MCF 10A (cell line): ENCODE measurements at regions not wholly inside any gene's neighbourhood (a gene's known extent, or its start where the extent isn't known, plus 50 kb on each side); places are given as distances from the start of the nearest gene placed in this dataset.

Source experiments
- BruUV-seq: library from RNA; stranded (reverse); fragments of 400-500 nt; replicated peaks from 2 replicates; lab custom pipeline; 2021; lab: Mats Ljungman, UMichigan
- CTCF ChIA-PET: fragments of 300-600 bp; sonication (Branson Sonifier 250); formaldehyde crosslinking; extraction: SDS; loops from one replicate; lab custom pipeline; 2021; ENCODE audit warnings: antibody characterized with exemption, inconsistent platforms; lab: Yijun Ruan, JAX
- POLR2A ChIA-PET: fragments of 300-600, 350-650 bp; sonication (Branson Sonifier 250); formaldehyde crosslinking; extraction: SDS; loops from one replicate; lab custom pipeline; 2020; ENCODE audit warnings: antibody characterized with exemption, inconsistent platforms; lab: Yijun Ruan, JAX
- DNase-seq: peaks from one replicate; pipeline ENCODE4 v3.0.0-alpha.2; 2018; ENCODE audit not compliant: unreplicated experiment
- H3K27ac Mint-ChIP-seq: one replicate; pipeline ENCODE4 v1.8.0; 2022; ENCODE audit warnings: mild to moderate bottlenecking, low read depth, mixed read lengths; ENCODE audit not compliant: unreplicated experiment
- H3K27me3 Mint-ChIP-seq: one replicate; pipeline ENCODE4 v1.8.0; 2022; ENCODE audit warnings: mixed read lengths; ENCODE audit not compliant: insufficient read depth, unreplicated experiment
- H3K36me3 Mint-ChIP-seq: one replicate; pipeline ENCODE4 v1.8.0; 2022; ENCODE audit warnings: mild to moderate bottlenecking, moderate library complexity, mixed read lengths; ENCODE audit not compliant: insufficient read depth, unreplicated experiment
- H3K4me1 Mint-ChIP-seq: one replicate; pipeline ENCODE4 v1.8.0; 2022; ENCODE audit warnings: mixed read lengths; ENCODE audit not compliant: insufficient read depth, unreplicated experiment
- H3K4me3 Mint-ChIP-seq: one replicate; pipeline ENCODE4 v1.8.0; 2022; ENCODE audit warnings: mild to moderate bottlenecking, moderate library complexity, mixed read lengths; ENCODE audit not compliant: unreplicated experiment
- H3K9me3 Mint-ChIP-seq: one replicate; pipeline ENCODE4 v1.8.0; 2022; ENCODE audit warnings: mixed read lengths; ENCODE audit not compliant: unreplicated experiment
- intact Hi-C: fragments of 100-400 bp; cut with micrococcal nuclease; formaldehyde crosslinking; loops from 2 replicates; pipeline ENCODE4 v1.14.1; 2022
- TF ChIP-seq, protein P1 (sequence below): fragments of 200-600 bp; IDR thresholded peaks from one replicate; pipeline ENCODE4 v1.8.0; 2022; ENCODE audit warnings: antibody characterized with exemption, mild to moderate bottlenecking; ENCODE audit not compliant: unreplicated experiment

DNA sequence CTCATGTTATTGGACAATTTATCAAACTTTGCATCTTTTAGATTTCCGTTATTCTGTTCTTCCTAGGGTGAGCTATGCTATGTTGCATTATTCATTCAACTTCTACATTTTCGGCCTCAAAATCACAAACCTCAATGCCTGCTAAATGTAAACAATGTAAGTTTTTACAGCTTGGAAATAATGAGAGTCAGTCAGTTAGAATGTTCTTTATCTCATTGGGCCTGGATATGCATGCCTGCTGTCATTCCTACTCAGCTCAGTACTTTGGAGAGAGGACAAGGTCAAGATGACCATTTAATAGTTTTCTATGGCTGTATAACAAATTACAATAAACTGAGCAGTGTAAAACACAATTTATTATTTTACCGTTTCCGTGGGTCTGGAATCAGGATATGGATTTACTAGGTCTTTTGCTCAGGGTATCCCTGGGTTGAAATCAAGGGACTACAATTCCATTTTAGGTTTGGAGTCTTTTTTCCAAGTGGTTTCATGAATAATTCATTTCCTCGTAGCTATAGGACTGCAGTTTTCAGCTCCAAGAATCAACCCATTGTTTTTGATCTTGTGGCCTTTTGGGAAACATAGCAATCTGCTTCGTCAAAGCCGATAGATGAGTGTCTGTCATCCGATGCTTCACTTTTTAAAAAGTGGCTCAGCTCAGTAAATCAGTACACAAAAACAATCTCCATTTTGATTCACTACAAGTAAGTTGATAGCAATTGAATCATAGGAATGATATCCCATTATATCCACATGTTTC, 1143.2 kb upstream of the CDH6 start:
- Mint-ChIP-seq H3K27me3 (no peaks in the 10 kb centered on the region), H3K27ac (no peak overlapping the region), H3K36me3 (no peaks in the 10 kb centered on the region), H3K9me3 (no peaks in the 10 kb centered on the region), H3K4me3 (no peak overlapping the region), H3K4me1 (no peaks in the 10 kb centered on the region)
- TF ChIP-seq, protein P1, sequence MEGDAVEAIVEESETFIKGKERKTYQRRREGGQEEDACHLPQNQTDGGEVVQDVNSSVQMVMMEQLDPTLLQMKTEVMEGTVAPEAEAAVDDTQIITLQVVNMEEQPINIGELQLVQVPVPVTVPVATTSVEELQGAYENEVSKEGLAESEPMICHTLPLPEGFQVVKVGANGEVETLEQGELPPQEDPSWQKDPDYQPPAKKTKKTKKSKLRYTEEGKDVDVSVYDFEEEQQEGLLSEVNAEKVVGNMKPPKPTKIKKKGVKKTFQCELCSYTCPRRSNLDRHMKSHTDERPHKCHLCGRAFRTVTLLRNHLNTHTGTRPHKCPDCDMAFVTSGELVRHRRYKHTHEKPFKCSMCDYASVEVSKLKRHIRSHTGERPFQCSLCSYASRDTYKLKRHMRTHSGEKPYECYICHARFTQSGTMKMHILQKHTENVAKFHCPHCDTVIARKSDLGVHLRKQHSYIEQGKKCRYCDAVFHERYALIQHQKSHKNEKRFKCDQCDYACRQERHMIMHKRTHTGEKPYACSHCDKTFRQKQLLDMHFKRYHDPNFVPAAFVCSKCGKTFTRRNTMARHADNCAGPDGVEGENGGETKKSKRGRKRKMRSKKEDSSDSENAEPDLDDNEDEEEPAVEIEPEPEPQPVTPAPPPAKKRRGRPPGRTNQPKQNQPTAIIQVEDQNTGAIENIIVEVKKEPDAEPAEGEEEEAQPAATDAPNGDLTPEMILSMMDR, result no peak
- no TSS peak for BruUV-seq
- DNase-seq, result no peak
- CTCF ChIA-PET, result interaction anchor here (3.1 kb wide), 1 partner anchor 10 kb away, joined by 21 read pairs; no protein-coding TSS in a partner anchor
- POLR2A ChIA-PET, result no interaction called here
- intact Hi-C loops, result no loop called here

- ChIA-PET CTCF (interaction anchor here (0.6 to 3.8 kb wide), 6 partner anchors 60 to 1189 kb away, joined by 3 to 62 read pairs (median 4); no protein-coding TSS in a partner anchor), POLR2A (no interaction called here)
- no peak for DNase-seq
- Mint-ChIP-seq H3K4me1 (peaks cover 8% of the 10 kb centered on the region), H3K4me3 (no peak overlapping the region), H3K9me3 (no peaks in the 10 kb centered on the region), H3K27ac (peak overlapping the region; percentile 60), H3K27me3 (no peaks in the 10 kb centered on the region), H3K36me3 (no peaks in the 10 kb centered on the region)
- no TSS peak for BruUV-seq
- TF ChIP-seq, protein P1, result no peak
- intact Hi-C loops, result no loop called here
Observed at GRCh38 chr5:30042677-30043076, 1150.8 kb upstream of the CDH6 start.

GRCh38 chr5:30041831-30042385, 1151.6 kb upstream of the CDH6 start:
- TF ChIP-seq, protein P1, result no peak
- ChIA-PET CTCF (interaction anchor here (0.5 to 3.8 kb wide), 15 partner anchors 12 to 1190 kb away, joined by 3 to 62 read pairs (median 4); no protein-coding TSS in a partner anchor), POLR2A (no interaction called here)
- H3K4me1 Mint-ChIP-seq, result peaks cover 8% of the 10 kb centered on the region
- intact Hi-C loops, result loop anchor here (2.0 kb wide), 1 partner anchor 359 kb away; no protein-coding TSS in a partner anchor
- H3K4me3 Mint-ChIP-seq, result no peak overlapping the region
- no peak for DNase-seq
- H3K27ac Mint-ChIP-seq, result peak overlapping the region; percentile 60
- no TSS peak for BruUV-seq
- H3K9me3 Mint-ChIP-seq, result no peaks in the 10 kb centered on the region
- H3K27me3 Mint-ChIP-seq, result no peaks in the 10 kb centered on the region
- H3K36me3 Mint-ChIP-seq, result no peaks in the 10 kb centered on the region

DNA sequence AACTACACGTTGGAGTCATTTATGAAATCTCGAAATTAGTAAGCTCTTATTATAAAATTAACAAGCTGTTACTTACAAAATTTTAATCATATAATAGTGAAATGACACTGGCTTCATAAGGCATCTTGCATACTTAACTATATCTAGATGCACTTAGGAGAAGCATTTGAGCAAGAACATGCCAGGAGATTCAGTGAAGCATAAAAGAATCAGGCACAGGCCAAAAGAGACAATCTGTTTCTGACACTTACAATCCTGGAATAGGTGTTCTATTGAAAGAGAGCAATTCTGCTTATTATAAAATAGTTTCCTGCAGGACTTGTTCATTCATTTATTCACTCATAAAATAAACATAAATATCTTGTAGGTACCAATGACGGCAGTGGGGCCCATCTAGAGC, 1152.2 kb upstream of the CDH6 start:
- no peak overlapping the region for H3K27ac Mint-ChIP-seq
- H3K4me1 Mint-ChIP-seq, result peaks cover 8% of the 10 kb centered on the region
- intact Hi-C loops, result loop anchor here (2.0 kb wide), 1 partner anchor 360 kb away; no protein-coding TSS in a partner anchor
- TF ChIP-seq, protein P1, result no peak
- H3K27me3 Mint-ChIP-seq, result no peaks in the 10 kb centered on the region
- ChIA-PET POLR2A (no interaction called here), CTCF (interaction anchor here (0.5 to 3.8 kb wide), 30 partner anchors 8 to 1374 kb away, joined by 3 to 62 read pairs (median 4); no protein-coding TSS in a partner anchor)
- no peaks in the 10 kb centered on the region for H3K9me3 Mint-ChIP-seq
- no TSS peak for BruUV-seq
- no peaks in the 10 kb centered on the region for H3K36me3 Mint-ChIP-seq
- H3K4me3 Mint-ChIP-seq, result no peak overlapping the region
- DNase-seq, result no peak
